Activated CD4-positive, alpha-beta T cell treated with anti-CD3 and anti-CD28 coated beads, Interleukin-2, amount 50 U/mL, for 48 hours (primary cell): ENCODE measurements at regions not wholly inside any gene's neighbourhood (a gene's known extent, or its start where the extent isn't known, plus 50 kb on each side); places are given as distances from the start of the nearest gene placed in this dataset.

Experiments used
- DNase-seq, 2 experiments: peaks; one replicate each; pipeline ENCODE4 v3.0.0-alpha.2; 2020

- DNase-seq, result no peak
These were observed 83.3 kb downstream of the ZNF608 start for GRCh38 chr5:124663101-124663506.

GRCh38 chr5:124662181-124662781 is 84.2 kb downstream of the ZNF608 start:
- DNase-seq, result no peak

- DNase-seq, result no peak
These were observed 84.9 kb downstream of the ZNF608 start for GRCh38 chr5:124661317-124662141.

DNA sequence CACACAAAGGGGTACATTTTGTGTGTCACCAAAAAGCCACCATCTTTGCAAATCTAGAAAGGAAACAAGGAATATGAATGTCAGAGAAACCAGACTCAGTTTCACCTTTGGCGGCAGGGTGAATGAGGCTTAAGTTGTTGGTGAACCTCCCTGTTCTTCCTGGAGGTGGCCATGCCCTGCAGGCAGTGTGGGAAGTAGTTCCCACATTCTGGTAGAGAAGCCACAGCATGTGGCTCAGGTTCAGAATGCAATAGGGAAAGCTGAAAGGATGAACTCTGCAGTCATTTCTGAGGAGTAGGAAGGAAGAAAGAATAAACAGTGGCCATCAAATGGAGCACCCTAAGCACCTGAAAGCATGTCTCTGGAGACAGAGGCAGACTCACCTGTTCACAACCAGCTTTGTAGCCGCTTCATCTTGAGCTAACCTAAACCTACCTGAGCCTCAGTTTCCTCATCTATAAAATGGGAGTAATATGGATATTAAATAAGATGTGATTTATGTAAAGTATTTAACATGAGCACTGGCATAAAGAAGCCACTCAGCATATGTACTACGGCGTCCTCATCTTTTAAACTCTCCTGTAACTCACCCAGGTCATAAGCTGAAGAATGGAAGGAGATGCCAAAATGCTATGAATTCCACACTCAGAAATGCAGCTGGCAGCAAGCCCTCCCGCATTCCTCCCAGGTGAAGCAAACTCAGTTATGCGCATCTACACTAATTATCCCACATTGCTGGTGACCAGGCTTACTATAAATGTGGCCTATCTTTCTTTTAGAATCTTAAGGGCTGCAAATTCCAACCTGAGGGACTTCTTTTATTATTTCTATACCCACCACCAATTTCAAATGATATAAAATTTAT is 86.0 kb downstream of the ZNF608 start:
- DNase-seq, result no peak

DNA sequence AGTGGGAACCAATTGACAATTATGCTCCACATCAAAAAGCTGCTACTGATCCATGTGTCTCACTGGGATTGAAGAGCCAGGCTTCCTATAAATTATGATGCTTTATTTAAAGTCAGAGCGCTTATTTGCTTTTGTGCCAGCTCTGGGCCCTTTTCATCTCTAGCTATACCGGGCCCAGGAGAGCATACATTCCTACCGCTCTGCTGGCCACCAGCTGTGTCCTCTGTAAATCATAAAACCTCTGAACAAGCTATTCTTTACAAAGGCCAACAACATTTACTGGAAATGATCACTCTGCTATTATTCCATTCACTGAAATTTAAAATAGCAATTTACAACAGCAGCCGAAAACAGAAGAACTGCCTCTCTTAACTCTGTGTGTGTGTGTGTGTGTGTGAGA is 86.6 kb downstream of the ZNF608 start:
- DNase-seq, result no peak

GRCh38 chr5:124658867-124659557 is 87.4 kb downstream of the ZNF608 start:
- no peak for DNase-seq

GRCh38 chr5:124655921-124656511 is 90.4 kb downstream of the ZNF608 start:
- no peak for DNase-seq

GRCh38 chr5:124655251-124655917 is 91.1 kb downstream of the ZNF608 start:
- DNase-seq, result no peak

- DNase-seq, result no peak
These were observed 92.0 kb downstream of the ZNF608 start for GRCh38 chr5:124654418-124654817.

- DNase-seq, result no peak
These were observed 92.8 kb downstream of the ZNF608 start for GRCh38 chr5:124653666-124654065.

GRCh38 chr5:124652892-124653441 is 93.5 kb downstream of the ZNF608 start:
- no peak for DNase-seq

- no peak for DNase-seq
These were observed 94.0 kb downstream of the ZNF608 start for GRCh38 chr5:124652514-124652819.

GRCh38 chr5:124651663-124652513 is 94.6 kb downstream of the ZNF608 start:
- peak; percentile 6 to 18 for DNase-seq

DNA sequence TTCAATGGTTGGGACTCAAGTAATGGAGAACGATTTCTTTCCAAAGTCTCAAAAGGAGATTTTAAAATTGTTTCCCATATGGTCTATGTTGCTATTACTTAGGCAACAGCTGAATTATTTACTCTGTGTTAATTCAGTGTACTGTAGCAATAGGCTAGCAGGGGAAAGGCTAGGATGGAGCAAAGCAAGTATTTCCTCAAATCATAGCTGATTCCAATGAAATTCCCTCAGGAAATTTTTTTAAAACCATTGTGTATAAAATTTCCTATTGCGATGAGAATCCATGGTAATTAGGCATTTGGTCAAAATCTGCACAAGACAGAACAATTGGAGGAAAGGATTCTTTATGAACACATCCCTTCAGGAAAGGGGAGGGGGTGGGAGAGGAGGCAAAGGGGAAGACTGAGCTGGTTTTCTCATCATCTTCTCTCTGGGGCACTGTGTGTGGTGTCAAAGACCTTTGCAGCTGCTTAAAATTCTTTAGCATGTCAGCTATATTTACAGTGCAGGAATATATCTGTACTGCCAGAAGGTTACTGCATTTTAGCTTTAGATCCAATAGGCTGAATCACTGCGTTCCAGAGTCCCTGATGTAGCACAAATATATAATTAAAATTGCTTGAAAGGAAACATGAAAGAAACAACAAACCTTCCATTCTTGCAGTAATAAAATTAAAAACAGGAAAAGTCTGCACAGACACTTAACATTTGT is 95.3 kb downstream of the ZNF608 start:
- no peak for DNase-seq

DNA sequence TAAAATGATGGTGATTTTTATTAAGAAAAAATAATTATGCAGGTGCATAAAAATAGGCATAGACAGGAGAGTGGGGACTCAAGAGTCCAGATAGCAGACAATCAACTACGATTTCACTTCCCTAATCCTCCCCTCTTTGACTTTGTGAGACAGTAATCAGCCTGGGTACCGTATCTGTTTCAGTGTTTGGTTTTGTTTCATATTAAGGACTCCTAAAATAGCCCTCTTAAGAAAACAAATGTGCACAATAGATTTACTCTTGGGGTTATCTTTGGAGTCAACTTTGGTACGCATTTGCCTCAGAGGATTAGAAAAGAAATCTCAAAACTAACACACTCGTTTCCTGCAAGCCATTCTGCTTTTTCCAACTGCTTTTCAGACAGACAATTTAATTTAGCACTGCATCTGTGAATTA is 96.3 kb downstream of the ZNF608 start:
- DNase-seq, result no peak

DNA sequence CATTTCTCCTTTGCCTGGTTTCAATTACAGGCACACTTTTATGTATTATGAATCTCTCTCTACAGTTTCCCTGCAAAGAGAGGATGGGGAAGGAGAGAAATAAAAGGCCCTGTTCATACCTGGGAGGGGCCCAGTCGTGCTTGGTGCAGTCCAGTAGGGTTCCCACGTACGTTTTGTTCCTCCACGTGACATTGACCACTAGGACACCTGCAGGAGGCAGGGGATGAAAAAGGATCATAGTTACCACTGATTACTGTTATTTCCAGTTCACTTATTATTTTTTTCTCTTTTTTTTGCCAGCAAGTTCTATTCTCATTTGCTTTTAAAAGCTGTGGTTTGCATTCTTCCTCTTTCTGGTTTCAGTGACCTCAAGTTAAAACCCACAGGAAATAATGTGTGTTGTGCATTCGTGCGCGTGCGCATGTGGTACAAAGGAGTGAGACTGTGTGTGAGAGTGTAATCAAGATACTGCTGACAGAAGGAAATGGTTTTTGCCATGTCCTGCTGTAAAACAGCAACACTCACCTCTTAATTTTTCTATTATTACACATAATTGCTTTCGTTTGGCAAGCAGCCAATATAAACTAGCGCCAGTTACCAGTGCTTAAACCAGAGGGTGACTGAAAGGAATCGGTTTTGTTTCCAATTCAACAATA is 96.8 kb downstream of the ZNF608 start:
- peak; percentile 27 to 45 for DNase-seq

DNA sequence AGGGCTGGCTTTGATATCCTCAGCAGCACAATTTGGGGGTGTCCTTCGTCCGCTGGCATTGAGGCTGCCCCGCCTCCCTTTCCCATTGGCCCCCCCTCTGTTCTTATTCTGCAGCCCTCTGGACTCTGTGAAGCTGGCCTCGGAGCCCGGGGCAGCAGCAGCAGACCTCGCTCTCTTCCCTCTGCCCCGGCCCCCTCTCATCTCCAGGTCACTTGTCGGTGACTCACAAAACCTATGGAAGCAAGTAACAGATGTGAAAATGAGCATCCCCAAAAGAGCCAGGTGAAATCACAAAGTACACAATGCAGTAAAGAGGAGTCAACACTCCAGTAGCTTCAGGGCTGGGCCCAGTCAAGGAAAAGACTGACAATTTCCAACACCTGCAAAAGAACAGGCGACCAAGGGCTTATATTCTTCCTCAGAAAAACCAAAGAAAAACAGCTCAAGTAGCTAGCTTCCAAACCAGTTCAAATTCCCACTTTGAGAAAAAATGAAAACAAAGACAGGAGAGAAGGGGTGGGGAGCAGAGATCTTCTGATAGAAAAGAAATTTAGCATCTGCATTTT is 97.5 kb downstream of the ZNF608 start:
- DNase-seq, result no peak

DNA sequence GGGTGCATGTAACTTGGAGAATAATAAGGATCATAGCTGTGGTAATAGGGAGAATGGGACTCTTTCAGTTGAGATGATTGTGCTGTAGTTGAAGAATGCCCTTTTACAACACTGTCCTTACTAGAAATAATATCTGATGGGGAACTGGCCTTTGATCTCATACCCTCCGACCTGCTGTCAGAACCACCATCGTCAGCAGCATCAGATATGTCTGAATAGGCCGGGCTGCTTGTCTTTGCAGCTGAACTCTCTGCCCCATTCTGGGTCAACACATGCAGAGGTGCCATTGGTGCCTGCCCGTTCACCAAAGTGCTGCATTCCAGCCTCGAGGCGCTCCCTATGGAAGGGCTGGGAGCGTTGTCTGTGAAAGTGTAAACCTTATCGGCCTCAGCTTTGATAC is 99.1 kb downstream of the ZNF608 start:
- no peak for DNase-seq

DNA sequence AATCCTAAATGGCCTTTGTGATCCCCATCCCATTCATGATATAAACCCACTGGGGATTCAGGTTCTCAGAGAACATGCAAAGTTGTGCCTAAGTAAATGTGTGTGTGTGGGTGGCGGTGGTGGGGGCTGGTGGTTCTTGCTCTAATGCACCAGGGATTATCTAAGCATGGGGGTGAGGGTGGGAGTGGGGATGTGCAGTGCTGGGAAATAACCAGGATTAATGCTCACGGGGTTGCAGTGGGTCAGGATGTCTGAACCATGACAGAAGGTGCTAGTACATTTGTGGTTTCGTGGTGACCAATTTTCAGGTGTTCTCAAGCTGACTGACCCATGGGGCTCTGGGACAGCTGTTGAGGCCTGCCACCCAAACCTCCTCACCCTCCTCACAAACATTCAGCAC is 101.0 kb downstream of the ZNF608 start:
- no peak for DNase-seq
